HL-60 (cell line): ENCODE measurements at regions not wholly inside any gene's neighbourhood (a gene's known extent, or its start where the extent isn't known, plus 50 kb on each side); places are given as distances from the start of the nearest gene placed in this dataset.

Experiments
- DNase-seq, 2 experiments: peaks; one replicate each; pipeline ENCODE4 v3.0.0-alpha.2; 2010 to 2020; ENCODE audit warnings: low read depth in 1 of 2, low spot score in 1 of 2
- H3K27ac ChIP-seq: fragments of 250-450 bp; sonication (Bioruptor Pico); replicated peaks from 2 replicates; pipeline ENCODE4 v1.5.1; 2020; ENCODE audit warnings: mild to moderate bottlenecking, moderate library complexity
- H3K27me3 ChIP-seq: fragments of 250-450 bp; sonication (Bioruptor Pico); 2 replicates; pipeline ENCODE4 v1.5.1; 2021; ENCODE audit warnings: mild to moderate bottlenecking, moderate library complexity; ENCODE audit not compliant: insufficient read depth, poor library complexity, severe bottlenecking
- H3K4me3 ChIP-seq: replicated peaks from 2 replicates; pipeline ENCODE4 v1.5.1; 2011; ENCODE audit warnings: mild to moderate bottlenecking, control low read depth, low read length; ENCODE audit not compliant: insufficient read depth
- GABPA ChIP-seq: IDR thresholded peaks from 2 replicates; pipeline ENCODE4 v1.6.1; 2012; ENCODE audit warnings: low read depth
- POLR2AphosphoS5 ChIP-seq: IDR thresholded peaks from 2 replicates; pipeline ENCODE4 v1.6.1; 2012; ENCODE audit warnings: low read depth
- SPI1 ChIP-seq: IDR thresholded peaks from 2 replicates; pipeline ENCODE4 v1.6.1; 2012; ENCODE audit warnings: low read depth, mild to moderate bottlenecking, borderline replicate concordance
- TF ChIP-seq, protein P1 (sequence below): IDR thresholded peaks from 2 replicates; pipeline ENCODE4 v1.6.1; 2012; ENCODE audit warnings: low read depth; ENCODE audit not compliant: insufficient replicate concordance
- TF ChIP-seq, protein P2 (sequence below): IDR thresholded peaks from one replicate; pipeline ENCODE4 v1.5.1; 2011; ENCODE audit warnings: low read length, control low read depth, inconsistent platforms; ENCODE audit not compliant: insufficient read depth

DNA sequence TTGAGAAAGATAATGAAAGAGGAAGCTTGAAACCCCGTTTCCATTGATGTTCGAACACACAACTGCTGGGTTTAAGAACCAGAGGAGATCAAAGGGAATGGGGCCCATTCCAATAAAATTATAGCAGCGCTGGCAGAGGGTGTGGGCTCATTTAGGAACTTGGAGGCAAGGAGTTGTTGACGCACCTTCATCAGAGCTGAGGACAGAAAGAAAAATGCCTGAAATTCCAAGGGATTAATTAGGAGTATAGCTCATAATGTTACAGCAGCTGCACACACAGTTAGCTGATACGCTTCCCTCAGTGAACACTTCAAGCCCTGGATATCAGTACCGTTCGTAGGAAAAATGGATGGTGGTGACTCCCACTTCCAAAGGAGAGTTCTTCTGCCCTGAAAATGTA, 127.2 kb downstream of the AXIN2 start:
- H3K27ac ChIP-seq: no peak overlapping the region
- peaks cover 6% of the 10 kb centered on the region for H3K27me3 ChIP-seq
- DNase-seq: no peak
- TF ChIP-seq, protein P1, sequence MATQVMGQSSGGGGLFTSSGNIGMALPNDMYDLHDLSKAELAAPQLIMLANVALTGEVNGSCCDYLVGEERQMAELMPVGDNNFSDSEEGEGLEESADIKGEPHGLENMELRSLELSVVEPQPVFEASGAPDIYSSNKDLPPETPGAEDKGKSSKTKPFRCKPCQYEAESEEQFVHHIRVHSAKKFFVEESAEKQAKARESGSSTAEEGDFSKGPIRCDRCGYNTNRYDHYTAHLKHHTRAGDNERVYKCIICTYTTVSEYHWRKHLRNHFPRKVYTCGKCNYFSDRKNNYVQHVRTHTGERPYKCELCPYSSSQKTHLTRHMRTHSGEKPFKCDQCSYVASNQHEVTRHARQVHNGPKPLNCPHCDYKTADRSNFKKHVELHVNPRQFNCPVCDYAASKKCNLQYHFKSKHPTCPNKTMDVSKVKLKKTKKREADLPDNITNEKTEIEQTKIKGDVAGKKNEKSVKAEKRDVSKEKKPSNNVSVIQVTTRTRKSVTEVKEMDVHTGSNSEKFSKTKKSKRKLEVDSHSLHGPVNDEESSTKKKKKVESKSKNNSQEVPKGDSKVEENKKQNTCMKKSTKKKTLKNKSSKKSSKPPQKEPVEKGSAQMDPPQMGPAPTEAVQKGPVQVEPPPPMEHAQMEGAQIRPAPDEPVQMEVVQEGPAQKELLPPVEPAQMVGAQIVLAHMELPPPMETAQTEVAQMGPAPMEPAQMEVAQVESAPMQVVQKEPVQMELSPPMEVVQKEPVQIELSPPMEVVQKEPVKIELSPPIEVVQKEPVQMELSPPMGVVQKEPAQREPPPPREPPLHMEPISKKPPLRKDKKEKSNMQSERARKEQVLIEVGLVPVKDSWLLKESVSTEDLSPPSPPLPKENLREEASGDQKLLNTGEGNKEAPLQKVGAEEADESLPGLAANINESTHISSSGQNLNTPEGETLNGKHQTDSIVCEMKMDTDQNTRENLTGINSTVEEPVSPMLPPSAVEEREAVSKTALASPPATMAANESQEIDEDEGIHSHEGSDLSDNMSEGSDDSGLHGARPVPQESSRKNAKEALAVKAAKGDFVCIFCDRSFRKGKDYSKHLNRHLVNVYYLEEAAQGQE: no peak
- no peak for TF ChIP-seq GABPA
- TF ChIP-seq, protein P2, sequence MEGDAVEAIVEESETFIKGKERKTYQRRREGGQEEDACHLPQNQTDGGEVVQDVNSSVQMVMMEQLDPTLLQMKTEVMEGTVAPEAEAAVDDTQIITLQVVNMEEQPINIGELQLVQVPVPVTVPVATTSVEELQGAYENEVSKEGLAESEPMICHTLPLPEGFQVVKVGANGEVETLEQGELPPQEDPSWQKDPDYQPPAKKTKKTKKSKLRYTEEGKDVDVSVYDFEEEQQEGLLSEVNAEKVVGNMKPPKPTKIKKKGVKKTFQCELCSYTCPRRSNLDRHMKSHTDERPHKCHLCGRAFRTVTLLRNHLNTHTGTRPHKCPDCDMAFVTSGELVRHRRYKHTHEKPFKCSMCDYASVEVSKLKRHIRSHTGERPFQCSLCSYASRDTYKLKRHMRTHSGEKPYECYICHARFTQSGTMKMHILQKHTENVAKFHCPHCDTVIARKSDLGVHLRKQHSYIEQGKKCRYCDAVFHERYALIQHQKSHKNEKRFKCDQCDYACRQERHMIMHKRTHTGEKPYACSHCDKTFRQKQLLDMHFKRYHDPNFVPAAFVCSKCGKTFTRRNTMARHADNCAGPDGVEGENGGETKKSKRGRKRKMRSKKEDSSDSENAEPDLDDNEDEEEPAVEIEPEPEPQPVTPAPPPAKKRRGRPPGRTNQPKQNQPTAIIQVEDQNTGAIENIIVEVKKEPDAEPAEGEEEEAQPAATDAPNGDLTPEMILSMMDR: no peak
- TF ChIP-seq POLR2AphosphoS5: no peak
- no peak for TF ChIP-seq SPI1
- no peak overlapping the region for H3K4me3 ChIP-seq

DNA sequence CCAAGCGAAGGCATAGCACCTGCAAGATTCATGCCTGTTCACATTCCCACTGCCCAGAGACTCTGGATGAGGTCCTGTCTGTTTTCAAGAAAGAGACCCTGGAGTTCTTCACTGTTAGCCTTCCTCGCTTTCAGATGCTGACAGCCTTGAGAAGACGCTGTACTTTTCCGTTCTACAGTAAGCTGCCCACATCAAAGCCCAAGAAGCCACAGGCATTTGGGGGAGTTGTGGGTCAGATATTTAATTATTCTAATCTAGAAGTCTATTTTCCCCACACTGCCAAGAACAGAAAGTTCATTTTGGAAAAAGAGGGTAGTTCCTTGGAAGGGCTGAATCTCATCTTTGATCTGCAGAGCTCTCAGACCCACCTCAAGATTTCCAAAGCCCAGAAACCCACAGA, 127.9 kb downstream of the AXIN2 start:
- H3K27me3 ChIP-seq: peaks cover 2% of the 10 kb centered on the region
- H3K27ac ChIP-seq: no peak overlapping the region
- no peak for DNase-seq
- no peak overlapping the region for H3K4me3 ChIP-seq
- TF ChIP-seq, protein P1: no peak
- TF ChIP-seq POLR2AphosphoS5 (no peak), SPI1 (no peak), GABPA (no peak)
- TF ChIP-seq, protein P2: no peak

DNA sequence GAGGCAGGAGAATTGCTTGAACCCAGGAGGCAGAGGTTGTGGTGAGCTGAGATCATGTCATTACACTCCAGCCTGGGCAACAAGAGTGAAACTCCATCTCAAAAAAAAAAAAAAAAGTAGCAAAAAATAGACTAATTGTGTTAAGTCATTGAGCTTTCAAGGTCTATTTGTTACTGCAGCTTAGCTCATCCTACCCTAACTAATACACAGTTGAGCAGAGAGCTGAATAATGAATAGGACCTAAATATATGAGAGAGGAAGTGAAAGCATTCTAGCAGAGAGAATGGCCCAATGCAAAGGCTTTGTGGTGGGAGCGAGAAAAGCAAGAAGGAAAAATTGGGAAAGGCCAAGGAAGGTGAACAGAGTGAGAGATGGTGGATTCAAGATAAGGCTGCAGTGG, 128.3 kb downstream of the AXIN2 start:
- Histone ChIP-seq H3K27ac (no peak overlapping the region), H3K27me3 (no peaks in the 10 kb centered on the region)
- no peak for DNase-seq

More for the DNA sequence above, 128.3 kb downstream of the AXIN2 start:
- H3K4me3 ChIP-seq: no peak overlapping the region
- TF ChIP-seq, protein P2: no peak
- TF ChIP-seq, protein P1: no peak
- TF ChIP-seq SPI1 (no peak), POLR2AphosphoS5 (no peak), GABPA (no peak)
